HEK293T (cell line): ENCODE measurements at regions not wholly inside any gene's neighbourhood (a gene's known extent, or its start where the extent isn't known, plus 50 kb on each side); places are given as distances from the start of the nearest gene placed in this dataset.

Source experiments
- CTCF ChIA-PET: fragments of 350-600 bp; formaldehyde crosslinking; extraction: SDS; loops from one replicate; lab custom pipeline; 2021; ENCODE audit warnings: antibody characterized with exemption, inconsistent platforms; lab: Yijun Ruan, JAX
- POLR2A ChIA-PET: fragments of 350-600 bp; formaldehyde crosslinking; extraction: SDS; loops from one replicate; lab custom pipeline; 2020; ENCODE audit warnings: antibody characterized with exemption, inconsistent platforms; lab: Yijun Ruan, JAX
- DNase-seq: peaks from one replicate; pipeline ENCODE4 v3.0.0; 2012; ENCODE audit warnings: mixed read lengths; ENCODE audit errors: extremely low spot score
- ARNT ChIP-seq: fragments of 450-650 bp; IDR thresholded peaks from 2 replicates; pipeline ENCODE4 v1.6.1; 2017; ENCODE audit warnings: mild to moderate bottlenecking
- BHLHE40 ChIP-seq: fragments of 450-650 bp; IDR thresholded peaks from 2 replicates; pipeline ENCODE4 v1.6.1; 2016; ENCODE audit warnings: mild to moderate bottlenecking, moderate library complexity, borderline replicate concordance
- CTBP1 ChIP-seq: fragments of 450-650 bp; IDR thresholded peaks from 2 replicates; pipeline ENCODE4 v1.6.1; 2016; ENCODE audit warnings: borderline replicate concordance
- ELF4 ChIP-seq: fragments of 450-650 bp; IDR thresholded peaks from 2 replicates; pipeline ENCODE4 v1.6.1; 2017; ENCODE audit warnings: antibody characterized with exemption
- FOXA1 ChIP-seq: fragments of 450-650 bp; IDR thresholded peaks from 2 replicates; pipeline ENCODE4 v1.6.1; 2016; ENCODE audit warnings: mild to moderate bottlenecking
- FOXK2 ChIP-seq: fragments of 450-650 bp; IDR thresholded peaks from 2 replicates; pipeline ENCODE4 v1.6.1; 2016; ENCODE audit warnings: mild to moderate bottlenecking
- FOXM1 ChIP-seq: fragments of 450-650 bp; IDR thresholded peaks from 2 replicates; pipeline ENCODE4 v1.6.1; 2017; ENCODE audit warnings: mild to moderate bottlenecking, borderline replicate concordance
- HDGF ChIP-seq: fragments of 450-650 bp; IDR thresholded peaks from 2 replicates; pipeline ENCODE4 v1.6.1; 2017; ENCODE audit warnings: antibody characterized with exemption, borderline replicate concordance
- L3MBTL2 ChIP-seq: fragments of 450-650 bp; conservative IDR thresholded peaks from 2 replicates; pipeline ENCODE4 v1.6.1; 2016; ENCODE audit warnings: mild to moderate bottlenecking
- LEF1 ChIP-seq: fragments of 450-650 bp; IDR thresholded peaks from 2 replicates; pipeline ENCODE4 v1.6.1; 2017; ENCODE audit warnings: mild to moderate bottlenecking, borderline replicate concordance
- NFRKB ChIP-seq: fragments of 450-650 bp; IDR thresholded peaks from 2 replicates; pipeline ENCODE4 v1.6.1; 2016; ENCODE audit warnings: mild to moderate bottlenecking, moderate library complexity
- PKNOX1 ChIP-seq: fragments of 450-650 bp; IDR thresholded peaks from 2 replicates; pipeline ENCODE4 v1.6.1; 2016
- SP1 ChIP-seq: fragments of 450-650 bp; IDR thresholded peaks from 2 replicates; pipeline ENCODE4 v1.6.1; 2017
- SUZ12 ChIP-seq: fragments of 450-650 bp; IDR thresholded peaks from 2 replicates; pipeline ENCODE4 v1.6.1; 2016; ENCODE audit warnings: mild to moderate bottlenecking
- TARDBP ChIP-seq: fragments of 450-650 bp; IDR thresholded peaks from 2 replicates; pipeline ENCODE4 v1.6.1; 2016
- ZNF384 ChIP-seq: fragments of 450-650 bp; IDR thresholded peaks from 2 replicates; pipeline ENCODE4 v1.6.1; 2016

- ChIA-PET POLR2A (interaction anchor here (0.9 kb wide), 1 partner anchor 12 kb away, joined by 3 read pairs; no protein-coding TSS in a partner anchor), CTCF (interaction anchor here (0.6 kb wide), 1 partner anchor 29 kb away, joined by 4 read pairs; no protein-coding TSS in a partner anchor)
- TF ChIP-seq PKNOX1 (no peak), L3MBTL2 (no peak), FOXA1 (no peak), NFRKB (no peak)
- DNase-seq: no peak
These were observed 65.2 kb upstream of the SPAG17 start for GRCh38 chr1:118250232-118250631.

DNA sequence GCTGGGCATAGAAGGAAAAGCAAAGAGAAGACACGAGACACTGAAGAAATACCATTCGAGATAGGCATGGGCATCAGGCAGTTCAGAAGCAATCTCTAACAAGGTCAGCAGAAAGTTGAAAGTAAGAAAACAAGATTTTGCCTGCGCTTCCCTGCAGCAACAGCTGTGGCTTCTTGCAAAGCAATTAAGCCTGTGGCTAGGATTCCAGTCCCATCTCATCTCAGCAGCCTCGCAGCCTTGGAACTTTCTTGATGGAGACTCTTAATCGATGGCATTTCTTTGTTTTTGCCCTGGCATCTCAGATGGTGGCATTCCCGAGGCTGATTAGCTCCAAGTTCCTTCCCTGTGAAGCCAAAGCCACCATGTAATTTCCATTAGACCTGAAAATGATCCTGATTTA lies 64.6 kb upstream of the SPAG17 start:
- no peak for DNase-seq
- no peak for TF ChIP-seq LEF1
- TF ChIP-seq SUZ12: no peak
- TF ChIP-seq ZNF384: no peak
- no peak for TF ChIP-seq CTBP1
- TF ChIP-seq FOXK2: no peak
- TF ChIP-seq PKNOX1: no peak
- no peak for TF ChIP-seq NFRKB
- no peak for TF ChIP-seq TARDBP
- TF ChIP-seq FOXA1: no peak
- TF ChIP-seq SP1: no peak
- TF ChIP-seq BHLHE40: no peak
- no peak for TF ChIP-seq FOXM1
- TF ChIP-seq ELF4: no peak
- no peak for TF ChIP-seq L3MBTL2
- no peak for TF ChIP-seq ARNT
- TF ChIP-seq HDGF: no peak
- CTCF ChIA-PET: no interaction called here
- POLR2A ChIA-PET: interaction anchor here (0.9 kb wide), 1 partner anchor 12 kb away, joined by 3 read pairs; no protein-coding TSS in a partner anchor

DNA sequence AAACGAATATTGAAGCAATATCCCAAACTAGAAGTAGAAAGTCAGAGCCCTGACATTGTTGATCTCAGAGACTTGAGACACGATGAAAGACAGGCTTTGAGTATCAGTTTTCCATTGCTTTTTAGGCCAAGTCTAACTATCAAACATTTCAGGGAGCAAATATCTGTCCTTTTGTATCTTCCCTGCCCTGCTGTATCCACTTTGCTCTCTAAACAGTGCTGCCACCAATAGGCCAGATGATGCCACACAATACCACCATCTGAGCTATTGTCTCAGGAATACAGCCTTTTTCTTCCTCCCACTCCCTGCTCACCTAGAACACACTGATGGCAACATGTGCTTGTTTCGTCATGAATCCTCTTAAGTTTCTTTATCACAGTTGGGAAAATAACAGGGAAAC lies 62.6 kb upstream of the SPAG17 start:
- POLR2A ChIA-PET: no interaction called here
- CTCF ChIA-PET: no interaction called here
- peak; percentile 46 for DNase-seq
- TF ChIP-seq L3MBTL2 (no peak), ARNT (no peak), FOXM1 (no peak), TARDBP (no peak), HDGF (no peak), SUZ12 (no peak)

DNA sequence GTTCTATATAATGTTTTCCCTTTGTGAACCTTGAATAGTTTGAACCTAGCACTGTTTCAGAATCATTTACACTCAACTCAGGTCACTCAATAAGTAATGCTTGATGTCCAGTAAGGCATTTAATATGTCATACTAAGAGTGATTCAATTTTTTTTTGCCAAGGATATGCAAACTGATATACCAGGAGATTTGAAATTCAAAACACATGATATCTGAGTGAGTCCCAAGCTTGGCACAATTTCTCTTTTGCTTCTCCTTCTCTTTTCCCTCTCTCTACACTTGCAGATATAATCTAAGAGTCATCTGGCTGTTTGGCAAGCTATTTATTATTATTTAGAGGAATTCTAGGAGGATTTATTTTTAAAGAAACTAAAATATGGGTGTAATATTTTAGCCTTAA lies 61.6 kb upstream of the SPAG17 start:
- TF ChIP-seq TARDBP (no peak), SUZ12 (no peak)
- CTCF ChIA-PET: no interaction called here
- DNase-seq: no peak
- POLR2A ChIA-PET: no interaction called here

- ChIA-PET CTCF (no interaction called here), POLR2A (no interaction called here)
- TF ChIP-seq TARDBP (no peak), LEF1 (no peak), NFRKB (no peak), CTBP1 (no peak), L3MBTL2 (no peak), SUZ12 (no peak), FOXM1 (no peak), ELF4 (no peak), PKNOX1 (no peak), FOXA1 (no peak), SP1 (no peak), BHLHE40 (no peak), FOXK2 (no peak), ZNF384 (no peak), HDGF (no peak), ARNT (no peak)
- no peak for DNase-seq
These were observed 59.2 kb upstream of the SPAG17 start for GRCh38 chr1:118244194-118244593.

DNA sequence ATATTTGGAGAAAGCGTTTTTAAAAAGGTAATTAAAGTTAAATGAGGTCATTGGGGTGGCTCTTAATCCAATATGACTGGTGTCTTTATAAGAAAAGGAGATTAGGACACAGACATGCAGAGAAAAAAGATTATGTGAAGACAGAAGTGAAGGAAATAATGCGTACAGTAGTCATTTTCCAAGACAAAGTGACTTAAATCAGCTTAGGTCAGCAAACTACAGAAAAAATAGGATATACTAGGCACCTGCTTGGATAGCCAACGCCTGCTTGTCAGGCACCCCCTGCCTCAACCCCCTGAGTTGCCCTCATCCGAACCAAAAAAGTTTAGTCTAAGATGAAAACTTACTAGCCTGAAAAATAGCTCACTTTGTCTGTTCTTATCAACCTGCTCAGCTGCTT lies 58.2 kb upstream of the SPAG17 start:
- no peak for DNase-seq
- TF ChIP-seq ZNF384: no peak
- TF ChIP-seq HDGF: no peak
- no peak for TF ChIP-seq ARNT
- no peak for TF ChIP-seq SUZ12
- TF ChIP-seq NFRKB: no peak
- no peak for TF ChIP-seq LEF1
- no peak for TF ChIP-seq BHLHE40
- no peak for TF ChIP-seq FOXM1
- no peak for TF ChIP-seq SP1
- no peak for TF ChIP-seq ELF4
- no peak for TF ChIP-seq FOXK2
- CTCF ChIA-PET: interaction anchor here (0.6 kb wide), 1 partner anchor 8 kb away, joined by 3 read pairs; no protein-coding TSS in a partner anchor
- POLR2A ChIA-PET: no interaction called here
